Endothelial cell of umbilical vein (primary cell): ENCODE measurements at regions not wholly inside any gene's neighbourhood (a gene's known extent, or its start where the extent isn't known, plus 50 kb on each side); places are given as distances from the start of the nearest gene placed in this dataset.

Experiments used
- BruUV-seq: library from RNA; stranded (reverse); fragments of 400-500 nt; replicated peaks from 2 replicates; lab custom pipeline; 2021; lab: Mats Ljungman, UMichigan
- CTCF ChIA-PET: fragments of 300-600, 350-600 bp; sonication (Branson Sonifier 250); formaldehyde crosslinking; loops from one replicate; lab custom pipeline; 2021; ENCODE audit warnings: antibody characterized with exemption, inconsistent platforms; lab: Charles Lee
- POLR2A ChIA-PET: fragments of 300-600, 350-600 bp; sonication (Branson Sonifier 250); formaldehyde crosslinking; loops from one replicate; lab custom pipeline; 2021; ENCODE audit warnings: antibody characterized with exemption, inconsistent platforms; lab: Charles Lee
- DNase-seq: peaks from one replicate; pipeline ENCODE4 v3.0.0-alpha.2; 2011; ENCODE audit warnings: low read depth, low spot score
- FAIRE-seq: peaks from 2 replicates; lab custom pipeline; 2011; peaks lifted over from hg19 to GRCh38; lab: Jason Lieb, UNC
- H2AFZ ChIP-seq: 2 replicates; pipeline ENCODE4 v1.6.0; 2012; ENCODE audit warnings: low read depth, low read length, control low read depth, inconsistent platforms
- H3K27ac ChIP-seq: 2 replicates; pipeline ENCODE4 v1.5.1; 2011; ENCODE audit warnings: low read depth, mild to moderate bottlenecking, control low read depth, low read length, moderate library complexity; ENCODE audit not compliant: insufficient read depth
- H3K27me3 ChIP-seq, 2 experiments: 2 replicates each; pipeline versions ENCODE4 v1.6.0 to v1.6.1; 2011; ENCODE audit warnings: low read length in 2 of 2, mixed read lengths in 1 of 2; ENCODE audit not compliant: control insufficient read depth in 2 of 2, insufficient read depth in 2 of 2
- H3K36me3 ChIP-seq, 2 experiments: 2 replicates in 1 of 2; 3 replicates in 1 of 2; pipeline ENCODE4 v1.5.1; 2011; ENCODE audit warnings: low read length in 2 of 2, mild to moderate bottlenecking in 1 of 2, moderate library complexity in 1 of 2; ENCODE audit not compliant: control insufficient read depth in 2 of 2, insufficient read depth in 2 of 2; ENCODE audit errors: extremely low read depth in 1 of 2
- H3K4me1 ChIP-seq: 3 replicates; pipeline ENCODE4 v1.5.1; 2011; ENCODE audit warnings: mild to moderate bottlenecking, low read length; ENCODE audit not compliant: control insufficient read depth, insufficient read depth; ENCODE audit errors: extremely low read depth
- H3K4me2 ChIP-seq: 2 replicates; pipeline ENCODE4 v1.6.1; 2011; ENCODE audit warnings: low read length, control low read depth, mixed read lengths; ENCODE audit not compliant: insufficient read depth
- H3K4me3 ChIP-seq, 3 experiments: fragments of 200-600 bp in 1 of 3; sonication (generic), shearing (Covaris generic) in 1 of 3; replicated peaks in 1 of 3; 2 replicates each; pipeline ENCODE4 v1.5.1; 2011 to 2016; ENCODE audit warnings: control low read depth in 3 of 3, low read length in 3 of 3, mild to moderate bottlenecking in 2 of 3, inconsistent platforms in 1 of 3, low read depth in 1 of 3, moderate library complexity in 1 of 3; ENCODE audit not compliant: insufficient read depth in 1 of 3
- H3K79me2 ChIP-seq: 2 replicates; pipeline ENCODE4 v1.6.0; 2012; ENCODE audit warnings: low read length, inconsistent platforms; ENCODE audit not compliant: control insufficient read depth, insufficient read depth
- H3K9ac ChIP-seq: replicated peaks from 2 replicates; pipeline ENCODE3; 2011; ENCODE audit warnings: low read length, control low read depth; ENCODE audit not compliant: insufficient read depth; ENCODE audit errors: extremely low read depth
- H3K9me1 ChIP-seq: replicated peaks from 3 replicates; pipeline ENCODE4 v1.6.0; 2011; ENCODE audit warnings: mild to moderate bottlenecking, low read length; ENCODE audit not compliant: control insufficient read depth, insufficient read depth; ENCODE audit errors: extremely low read depth
- H3K9me3 ChIP-seq: replicated peaks from 2 replicates; pipeline ENCODE4 v1.5.1; 2012; ENCODE audit warnings: low read length, inconsistent platforms; ENCODE audit not compliant: control insufficient read depth, insufficient read depth
- H4K20me1 ChIP-seq: replicated peaks from 2 replicates; pipeline ENCODE3; 2011; ENCODE audit warnings: mild to moderate bottlenecking, low read length; ENCODE audit not compliant: control insufficient read depth, insufficient read depth; ENCODE audit errors: extremely low read depth
- CTCF ChIP-seq, 2 donors: IDR thresholded peaks; 1 replicate in 1 of 2; 2 replicates in 1 of 2; pipeline ENCODE4 v1.5.1; 2011; ENCODE audit warnings: low read length in 2 of 2, mild to moderate bottlenecking in 2 of 2, moderate library complexity in 2 of 2, control low read depth in 1 of 2, inconsistent platforms in 1 of 2, low read depth in 1 of 2; ENCODE audit not compliant: insufficient read depth in 1 of 2; ENCODE audit errors: extremely low read depth in 1 of 2
- EZH2 ChIP-seq: IDR thresholded peaks from 2 replicates; pipeline ENCODE4 v1.6.1; 2012; ENCODE audit warnings: borderline replicate concordance, low read depth, mild to moderate bottlenecking, moderate library complexity, low read length, inconsistent platforms; ENCODE audit not compliant: severe bottlenecking
- FOS ChIP-seq: IDR thresholded peaks from 2 replicates; pipeline ENCODE4 v1.6.1; 2011; ENCODE audit warnings: mild to moderate bottlenecking, low read length, moderate library complexity, borderline replicate concordance; ENCODE audit not compliant: insufficient read depth
- GATA2 ChIP-seq: IDR thresholded peaks from 2 replicates; pipeline ENCODE4 v1.7.0; 2011; ENCODE audit warnings: low read depth, mild to moderate bottlenecking, moderate library complexity, mixed read lengths, low read length; ENCODE audit not compliant: insufficient read length, insufficient read depth
- JUN ChIP-seq: IDR thresholded peaks from 2 replicates; pipeline ENCODE4 v1.6.1; 2011; ENCODE audit warnings: borderline replicate concordance, low read depth; ENCODE audit not compliant: insufficient read length, insufficient read depth
- MAX ChIP-seq: IDR thresholded peaks from 2 replicates; pipeline ENCODE4 v1.6.1; 2011; ENCODE audit not compliant: insufficient read depth, insufficient read length
- MYC ChIP-seq: IDR thresholded peaks from one replicate; pipeline ENCODE4 v1.6.1; 2011; ENCODE audit warnings: mild to moderate bottlenecking, low read depth, low read length
- POLR2A ChIP-seq: IDR thresholded peaks from 2 replicates; pipeline ENCODE4 v1.6.1; 2012; ENCODE audit warnings: low read depth, mild to moderate bottlenecking, control low read depth, low read length
- POLR2AphosphoS5 ChIP-seq: IDR thresholded peaks from 2 replicates; pipeline ENCODE4 v1.6.1; 2012; ENCODE audit warnings: low read depth, mild to moderate bottlenecking, control low read depth, low read length, moderate library complexity; ENCODE audit not compliant: insufficient read depth
- dilution Hi-C: fragments of 300-500 bp; cut with MboI; formaldehyde crosslinking; loops from one replicate; pipeline ENCODE4 v1.15.0; 2019; ENCODE audit warnings: low sequenced_read_pairs; ENCODE audit not compliant: extremely low pct_ligation_motif_present
- intact Hi-C: fragments of 100-400 bp; cut with micrococcal nuclease; formaldehyde crosslinking; loops from one replicate; pipeline ENCODE4 v1.10.0; 2022

GRCh38 chr10:15457382-15457781 is 86.3 kb upstream of the FAM171A1 start:
- no peaks in the 10 kb centered on the region for H3K36me3 ChIP-seq
- H3K4me3 ChIP-seq, result no peak overlapping the region
- no peaks in the 10 kb centered on the region for H4K20me1 ChIP-seq
- no peak overlapping the region for H2AFZ ChIP-seq
- H3K9ac ChIP-seq, result no peak overlapping the region
- peaks cover 4% of the 10 kb centered on the region for H3K4me1 ChIP-seq
- DNase-seq (no peak), FAIRE-seq (no peak)
- intact Hi-C loops, result no loop called here
- no peaks in the 10 kb centered on the region for H3K9me1 ChIP-seq
- no peaks in the 10 kb centered on the region for H3K9me3 ChIP-seq
- H3K27me3 ChIP-seq, result peaks cover 9 to 17% of the 10 kb centered on the region in 2 experiments
- POLR2A ChIA-PET, result no interaction called here
- CTCF ChIA-PET, result no interaction called here
- no peaks in the 10 kb centered on the region for H3K79me2 ChIP-seq
- H3K27ac ChIP-seq, result no peak overlapping the region
- dilution Hi-C loops, result no loop called here
- BruUV-seq, result no TSS peak
- no peak overlapping the region for H3K4me2 ChIP-seq
- TF ChIP-seq MYC (no peak), POLR2AphosphoS5 (no peak), GATA2 (no peak), FOS (no peak), POLR2A (no peak), CTCF (IDR thresholded peaks at IDR 0.05; ENCODE audit: extremely low read depth in 1 of 2, insufficient read depth in 1 of 2, low read depth in 1 of 2, low read length in 2 of 2) (no peak)

GRCh38 chr10:15455456-15455855 is 84.4 kb upstream of the FAM171A1 start:
- FAIRE-seq (no peak), DNase-seq (no peak)
- ChIA-PET POLR2A (no interaction called here), CTCF (no interaction called here)
- H2AFZ ChIP-seq, result no peak overlapping the region
- no peaks in the 10 kb centered on the region for H3K4me1 ChIP-seq
- H3K9me1 ChIP-seq, result no peaks in the 10 kb centered on the region
- no peak overlapping the region for H3K9ac ChIP-seq
- H3K4me2 ChIP-seq, result no peak overlapping the region
- dilution Hi-C loops (no loop called here), intact Hi-C loops (no loop called here)
- no peaks in the 10 kb centered on the region for H3K36me3 ChIP-seq
- no peak overlapping the region for H3K4me3 ChIP-seq
- H4K20me1 ChIP-seq, result no peaks in the 10 kb centered on the region
- H3K9me3 ChIP-seq, result no peaks in the 10 kb centered on the region
- TF ChIP-seq FOS, result no peak
- TF ChIP-seq POLR2AphosphoS5, result no peak
- TF ChIP-seq CTCF (IDR thresholded peaks at IDR 0.05; ENCODE audit: extremely low read depth in 1 of 2, insufficient read depth in 1 of 2, low read depth in 1 of 2, low read length in 2 of 2), result no peak
- TF ChIP-seq MAX, result no peak
- no peak for TF ChIP-seq EZH2
- TF ChIP-seq MYC, result no peak
- TF ChIP-seq POLR2A, result no peak
- no peak for TF ChIP-seq GATA2
- TF ChIP-seq JUN, result no peak
- BruUV-seq, result no TSS peak
- peaks cover 27 to 36% of the 10 kb centered on the region in 2 experiments for H3K27me3 ChIP-seq
- no peak overlapping the region for H3K27ac ChIP-seq
- no peaks in the 10 kb centered on the region for H3K79me2 ChIP-seq
